Karpas-422 (cell line): ENCODE measurements at regions not wholly inside any gene's neighbourhood (a gene's known extent, or its start where the extent isn't known, plus 50 kb on each side); places are given as distances from the start of the nearest gene placed in this dataset.
"Not testable (repeated sequence)": the region's sequence is repeated elsewhere in the genome, so short reads cannot be mapped to it uniquely, and the experiment has no call there.

Experiments
- DNase-seq: peaks from one replicate; pipeline ENCODE4 v3.0.0-alpha.2; 2015
- H2AFZ ChIP-seq: fragments of 200-600 bp; sonication (generic); 2 replicates; pipeline ENCODE4 v1.6.1; 2014; ENCODE audit warnings: antibody characterized with exemption, low read length, mixed read lengths
- H3K27ac ChIP-seq: fragments of 200-600 bp; sonication (generic); 2 replicates; pipeline ENCODE4 v1.5.1; 2014; ENCODE audit warnings: mild to moderate bottlenecking, low read length, moderate library complexity
- H3K27me3 ChIP-seq: fragments of 200-600 bp; sonication (generic); 2 replicates; pipeline ENCODE4 v1.6.1; 2014; ENCODE audit warnings: low read length, mixed read lengths
- H3K36me3 ChIP-seq: fragments of 200-600 bp; sonication (generic); 2 replicates; pipeline ENCODE4 v1.6.1; 2014; ENCODE audit warnings: low read length, mixed read lengths; ENCODE audit not compliant: insufficient read depth
- H3K4me1 ChIP-seq: fragments of 200-600 bp; sonication (generic); 2 replicates; pipeline ENCODE4 v1.6.1; 2014; ENCODE audit warnings: mild to moderate bottlenecking, low read length, mixed read lengths
- H3K4me2 ChIP-seq: fragments of 200-600 bp; sonication (generic); 2 replicates; pipeline ENCODE4 v1.6.1; 2014; ENCODE audit warnings: low read length, low read depth, mild to moderate bottlenecking; ENCODE audit not compliant: poor library complexity, severe bottlenecking
- H3K4me3 ChIP-seq: fragments of 200-600 bp; sonication (generic); 2 replicates; pipeline ENCODE4 v1.5.1; 2014; ENCODE audit warnings: mild to moderate bottlenecking, antibody characterized with exemption, low read length, mixed read lengths
- H3K79me2 ChIP-seq: fragments of 200-600 bp; sonication (generic); 2 replicates; pipeline ENCODE4 v1.6.1; 2014; ENCODE audit warnings: mild to moderate bottlenecking, low read length, mixed read lengths
- H3K9ac ChIP-seq: fragments of 200-600 bp; sonication (generic); 2 replicates; pipeline ENCODE4 v1.6.0; 2014; ENCODE audit warnings: low read length
- H3K9me2 ChIP-seq: fragments of 200-600 bp; sonication (generic), shearing (Covaris generic); replicated peaks from 2 replicates; pipeline ENCODE4 v1.6.0; 2014; ENCODE audit warnings: mild to moderate bottlenecking, low read length, moderate library complexity; ENCODE audit not compliant: insufficient read depth
- H3K9me3 ChIP-seq: fragments of 300-700, 200-600 bp; sonication (generic); 2 replicates; pipeline ENCODE4 v1.6.1; 2014; ENCODE audit warnings: low read length, mixed read lengths
- H4K20me1 ChIP-seq: fragments of 200-600 bp; sonication (generic); 2 replicates; pipeline ENCODE4 v1.6.1; 2014; ENCODE audit warnings: mild to moderate bottlenecking, antibody characterized with exemption, low read length, low read depth; ENCODE audit not compliant: insufficient read depth

DNA sequence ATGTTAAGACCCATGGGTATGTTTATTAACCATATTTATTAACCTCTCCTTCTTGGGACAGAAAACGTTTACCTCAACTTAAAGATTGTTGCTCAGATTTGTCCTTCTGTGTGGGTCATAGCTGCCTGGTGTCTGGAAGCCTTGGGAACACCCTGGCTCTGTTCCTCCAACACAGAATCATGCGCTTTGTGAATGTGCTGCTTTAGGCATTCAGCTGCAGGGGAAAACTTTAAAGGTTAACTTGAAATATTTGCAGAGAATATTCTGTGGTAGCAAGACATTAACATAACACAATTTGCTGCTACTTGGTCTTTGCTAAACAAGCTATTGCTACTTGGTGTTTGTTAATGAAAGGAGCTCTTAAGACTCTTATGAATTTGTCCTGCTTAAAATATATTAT is 50.5 kb upstream of the THOC3 start:
- H3K4me2 ChIP-seq, H3K9ac ChIP-seq, H3K27ac ChIP-seq, H3K4me1 ChIP-seq, H3K9me3 ChIP-seq, H3K27me3 ChIP-seq, H3K9me2 ChIP-seq, DNase-seq, H3K4me3 ChIP-seq, H3K36me3 ChIP-seq, H4K20me1 ChIP-seq, H3K79me2 ChIP-seq, H2AFZ ChIP-seq: not testable (repeated sequence)

DNA sequence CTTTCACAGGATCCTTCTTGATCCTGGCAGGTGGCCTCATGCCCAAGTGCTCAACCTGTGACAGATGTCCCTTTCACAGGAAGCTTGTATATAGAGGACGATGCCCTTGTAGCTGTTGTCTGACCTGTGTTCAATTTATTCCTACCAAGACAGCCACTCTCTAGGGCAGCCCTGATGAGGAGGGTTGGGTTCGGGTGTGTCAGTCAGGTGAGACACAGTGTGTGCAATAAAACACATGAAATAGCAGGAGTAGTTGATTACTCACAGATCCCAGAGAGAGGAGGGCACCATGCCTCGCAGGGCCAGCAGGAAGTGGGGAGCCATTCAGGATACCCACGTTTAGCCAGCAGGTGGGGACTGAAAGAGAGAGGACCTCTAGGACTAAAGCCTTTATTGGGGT is 52.7 kb upstream of the THOC3 start:
- not testable (repeated sequence) for H3K27me3 ChIP-seq, H4K20me1 ChIP-seq, DNase-seq, H3K27ac ChIP-seq, H3K9ac ChIP-seq, H3K4me3 ChIP-seq, H3K79me2 ChIP-seq, H2AFZ ChIP-seq, H3K4me1 ChIP-seq, H3K36me3 ChIP-seq, H3K4me2 ChIP-seq, H3K9me3 ChIP-seq, H3K9me2 ChIP-seq

DNA sequence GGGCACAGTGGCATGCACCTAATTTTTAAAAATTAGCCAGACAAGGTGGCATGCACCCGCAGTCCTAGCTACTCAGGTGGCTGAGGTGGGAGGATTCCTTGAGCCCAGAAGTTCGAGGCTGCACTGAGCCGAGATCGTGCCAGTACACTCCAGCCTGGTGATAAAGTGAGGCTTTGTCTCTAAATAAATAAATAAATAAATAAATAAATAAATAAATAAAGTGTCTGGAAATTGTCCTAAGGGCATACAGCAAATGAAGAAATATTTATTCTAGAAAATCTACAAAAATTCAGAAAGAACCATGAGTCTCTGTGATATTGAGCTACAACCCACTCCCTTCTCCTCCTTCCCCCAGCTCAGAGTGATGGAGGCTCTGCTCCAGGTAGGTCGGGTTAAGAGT is 55.4 kb upstream of the THOC3 start:
- H2AFZ ChIP-seq, H3K79me2 ChIP-seq, H3K27me3 ChIP-seq, DNase-seq, H3K36me3 ChIP-seq, H4K20me1 ChIP-seq, H3K9me2 ChIP-seq, H3K4me3 ChIP-seq, H3K9me3 ChIP-seq, H3K9ac ChIP-seq, H3K4me2 ChIP-seq, H3K27ac ChIP-seq, H3K4me1 ChIP-seq: not testable (repeated sequence)

DNA sequence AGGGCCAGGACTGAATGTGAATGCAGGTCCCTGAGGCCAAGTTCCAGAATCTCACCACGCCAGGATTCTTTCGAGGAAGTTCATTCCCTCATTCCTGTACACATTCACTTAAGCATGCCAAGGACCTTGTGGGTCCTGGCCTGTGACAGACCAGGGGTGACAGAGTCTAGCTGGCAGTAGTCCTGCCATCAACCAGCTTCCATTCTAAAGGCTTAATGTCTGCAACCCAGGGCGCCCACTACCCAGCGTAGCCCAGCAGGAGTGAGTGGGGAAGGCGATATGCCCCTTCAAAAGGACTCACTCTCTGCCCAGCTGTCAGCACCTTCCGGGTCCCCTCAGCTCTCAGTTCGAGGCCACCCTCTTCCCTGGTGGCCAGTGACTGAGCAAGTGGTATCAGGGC is 61.3 kb upstream of the THOC3 start:
- not testable (repeated sequence) for H3K79me2 ChIP-seq, H3K27me3 ChIP-seq, H3K36me3 ChIP-seq, H3K9ac ChIP-seq, H3K9me3 ChIP-seq, DNase-seq, H3K4me2 ChIP-seq, H3K27ac ChIP-seq, H2AFZ ChIP-seq, H4K20me1 ChIP-seq, H3K4me1 ChIP-seq, H3K9me2 ChIP-seq, H3K4me3 ChIP-seq

DNA sequence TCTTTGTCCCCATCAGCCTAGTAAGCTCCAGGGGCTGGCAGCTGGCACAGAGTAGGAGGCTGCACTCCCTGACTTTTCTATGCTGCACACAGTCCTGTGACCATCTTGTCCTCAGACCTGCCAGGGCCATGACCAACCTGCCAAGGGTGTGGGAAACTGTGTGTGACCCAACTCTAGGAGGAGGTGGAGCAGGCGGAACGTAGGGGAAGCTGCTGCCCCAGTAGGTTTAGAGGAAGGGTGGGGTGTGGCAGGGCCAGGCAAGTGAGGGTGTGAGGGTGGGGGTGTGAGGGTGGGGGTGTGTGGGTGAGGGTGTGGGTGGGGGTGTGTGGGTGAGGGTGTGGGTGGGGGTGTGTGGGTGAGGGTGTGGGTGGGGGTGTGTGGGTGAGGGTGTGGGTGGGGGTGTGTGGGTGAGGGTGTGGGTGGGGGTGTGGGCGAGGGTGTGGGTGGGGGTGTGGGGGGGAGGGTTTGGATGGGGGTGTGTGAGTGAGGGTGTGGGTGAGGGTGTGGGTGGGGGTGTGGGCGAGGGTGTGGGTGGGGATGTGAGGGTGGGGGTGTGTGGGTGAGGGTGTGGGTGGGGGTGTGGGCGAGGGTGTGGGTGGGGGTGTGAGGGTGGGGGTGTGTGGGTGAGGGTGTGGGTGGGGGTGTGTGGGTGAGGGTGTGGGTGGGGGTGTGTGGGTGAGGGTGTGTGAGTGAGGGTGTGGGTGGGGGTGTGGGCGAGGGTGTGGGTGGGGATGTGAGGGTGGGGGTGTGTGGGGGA is 62.4 kb upstream of the THOC3 start:
- not testable (repeated sequence) for H3K27ac ChIP-seq, H3K4me1 ChIP-seq, H3K9me2 ChIP-seq, H4K20me1 ChIP-seq, H3K4me3 ChIP-seq, H2AFZ ChIP-seq, H3K79me2 ChIP-seq, H3K9ac ChIP-seq, H3K36me3 ChIP-seq, H3K27me3 ChIP-seq, DNase-seq, H3K9me3 ChIP-seq, H3K4me2 ChIP-seq

DNA sequence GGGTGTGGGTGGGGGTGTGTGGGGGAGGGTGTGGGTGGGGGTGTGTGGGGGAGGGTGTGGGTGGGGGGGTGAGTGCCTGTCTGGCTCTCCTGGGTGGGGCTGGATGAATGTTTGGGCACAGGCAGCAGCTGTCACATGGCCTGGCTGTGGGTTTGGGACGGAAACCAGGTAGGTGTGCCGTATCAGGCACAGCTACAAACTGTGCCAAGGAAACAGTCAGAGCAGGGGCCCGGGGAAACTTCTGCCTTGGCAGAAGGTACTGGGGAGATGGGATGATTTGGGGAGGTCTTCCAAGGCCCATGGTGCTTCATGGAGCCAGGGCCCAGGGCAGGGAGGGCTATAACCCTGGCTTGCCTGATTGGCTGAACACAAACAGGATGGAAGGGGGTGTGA is 63.0 kb upstream of the THOC3 start:
- H3K4me1 ChIP-seq, H4K20me1 ChIP-seq, H3K9ac ChIP-seq, H3K36me3 ChIP-seq, H3K4me2 ChIP-seq, H3K4me3 ChIP-seq, H3K9me3 ChIP-seq, H3K27ac ChIP-seq, DNase-seq, H2AFZ ChIP-seq, H3K9me2 ChIP-seq, H3K27me3 ChIP-seq, H3K79me2 ChIP-seq: not testable (repeated sequence)

DNA sequence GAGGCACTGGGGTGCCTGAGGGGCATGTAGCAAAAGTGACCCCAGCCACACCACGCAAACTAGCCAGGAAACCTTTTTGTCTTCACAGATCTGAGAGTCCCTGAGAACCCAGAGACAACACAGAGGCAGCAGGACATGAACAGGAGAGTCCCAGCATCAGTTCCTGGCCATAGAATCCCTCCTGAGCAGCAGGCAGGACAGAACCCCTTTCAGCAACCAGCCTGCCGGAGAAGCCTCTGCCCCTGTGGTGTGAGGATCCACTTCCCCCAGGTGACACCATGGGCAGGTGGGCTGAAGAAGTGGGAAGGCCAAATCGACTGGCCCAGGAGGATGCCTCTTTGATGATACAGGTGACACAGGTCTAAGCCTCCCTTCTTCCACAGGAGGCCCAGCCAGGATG is 65.1 kb upstream of the THOC3 start:
- not testable (repeated sequence) for H3K4me3 ChIP-seq, H3K79me2 ChIP-seq, H3K9me2 ChIP-seq, H3K9ac ChIP-seq, H3K36me3 ChIP-seq, H3K27ac ChIP-seq, H4K20me1 ChIP-seq, H3K4me1 ChIP-seq, H3K27me3 ChIP-seq, H3K9me3 ChIP-seq, DNase-seq, H2AFZ ChIP-seq, H3K4me2 ChIP-seq

DNA sequence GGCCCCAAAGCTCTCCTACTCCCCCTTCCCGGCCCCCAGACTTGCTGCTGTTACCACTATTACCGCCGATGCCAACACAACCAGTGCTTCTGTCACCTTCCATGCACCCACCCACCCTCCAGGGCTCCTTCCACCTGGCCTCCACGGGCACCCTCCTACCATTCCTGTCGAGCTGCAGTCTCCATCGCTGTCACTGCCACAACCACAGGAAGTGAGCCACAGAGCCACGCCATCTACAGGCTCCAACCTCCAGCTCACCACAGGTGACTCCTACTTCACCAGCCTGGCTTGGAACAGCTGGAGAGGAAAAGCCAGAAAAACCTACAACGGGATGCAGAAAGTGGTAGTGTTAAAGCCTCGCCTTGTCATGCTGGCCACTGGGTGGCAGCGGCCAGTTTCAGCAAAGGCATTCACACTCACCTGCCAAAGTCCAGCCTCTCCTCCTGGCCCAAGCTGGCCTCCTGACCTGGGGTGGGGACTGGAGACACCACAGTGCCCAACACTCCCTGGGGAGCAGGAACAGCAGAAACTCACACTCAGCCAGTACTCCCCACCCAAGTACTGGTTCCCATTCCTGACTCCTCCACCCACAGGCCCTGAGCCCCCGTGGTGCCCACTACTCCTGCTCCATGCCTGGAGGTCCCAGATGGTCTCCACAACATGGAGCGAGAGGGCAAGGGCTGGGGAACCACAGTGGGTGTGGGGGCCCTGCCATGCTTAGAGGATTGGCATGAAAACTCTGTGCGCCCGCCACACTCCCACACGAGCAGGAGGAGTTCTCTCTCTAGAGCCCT is 66.5 kb upstream of the THOC3 start:
- H3K27ac ChIP-seq, H3K9me2 ChIP-seq, H3K79me2 ChIP-seq, H3K27me3 ChIP-seq, H2AFZ ChIP-seq, H3K4me1 ChIP-seq, H3K4me2 ChIP-seq, H3K9ac ChIP-seq, H3K4me3 ChIP-seq, H4K20me1 ChIP-seq, H3K36me3 ChIP-seq, H3K9me3 ChIP-seq, DNase-seq: not testable (repeated sequence)
